Transverse colon (tissue), 4 donors: ENCODE measurements at regions not wholly inside any gene's neighbourhood (a gene's known extent, or its start where the extent isn't known, plus 50 kb on each side); places are given as distances from the start of the nearest gene placed in this dataset.

Experiments used
- DNase-seq: peaks from one replicate; pipeline ENCODE4 v3.0.0-alpha.2; 2019
- H3K27ac ChIP-seq, 4 donors: fragments of 200-600 bp; sonication (generic); 2 replicates each; pipeline ENCODE4 v1.5.1; 2016 to 2018; ENCODE audit warnings: inconsistent platforms in 4 of 4
- H3K27me3 ChIP-seq: fragments of 200-600 bp; sonication (generic); 2 replicates; pipeline ENCODE4 v1.5.1; 2017; ENCODE audit warnings: inconsistent platforms
- H3K36me3 ChIP-seq, 4 donors: fragments of 200-600 bp; sonication (generic); 2 replicates each; pipeline ENCODE4 v1.5.1; 2017 to 2019; ENCODE audit warnings: inconsistent platforms in 4 of 4
- H3K4me1 ChIP-seq, 4 donors: fragments of 200-600 bp; sonication (generic); 2 replicates each; pipeline ENCODE4 v1.5.1; 2017 to 2020; ENCODE audit warnings: inconsistent platforms in 4 of 4
- H3K4me3 ChIP-seq, 4 donors: fragments of 200-600 bp; sonication (generic); 1 replicate in 1 of 4; 2 replicates in 3 of 4; pipeline versions ENCODE4 v1.5.1 to v1.6.1; 2017 to 2019; ENCODE audit warnings: inconsistent platforms in 4 of 4
- H3K9me3 ChIP-seq, 2 donors: fragments of 200-600 bp; sonication (generic); 2 replicates each; pipeline ENCODE4 v1.5.1; 2017 to 2019; ENCODE audit warnings: inconsistent platforms in 2 of 2
- EP300 ChIP-seq: sonication (generic); formaldehyde crosslinking; IDR thresholded peaks from one replicate; pipeline ENCODE4 v1.6.1; 2017; ENCODE audit warnings: antibody characterized with exemption, low read depth
- POLR2A ChIP-seq: fragments of 450-650 bp; IDR thresholded peaks from one replicate; pipeline ENCODE4 v1.6.1; 2016; ENCODE audit warnings: antibody characterized with exemption, mild to moderate bottlenecking, moderate library complexity
- POLR2AphosphoS5 ChIP-seq, 3 donors: sonication (generic); formaldehyde crosslinking; IDR thresholded peaks; one replicate each; pipeline ENCODE4 v1.6.1; 2016; ENCODE audit warnings: antibody characterized with exemption in 3 of 3
- WGBS, 2 donors: methylation state at CpG; one replicate each; pipeline ENCODE4 v1.1.5; 2018; ENCODE audit warnings: low coverage in 1 of 2; 5-methylcytosine and 5-hydroxymethylcytosine counted together
- in situ Hi-C, 4 donors: fragments of 200-750 bp; cut with MboI; loops; one replicate each; pipeline versions ENCODE4 v1.15.0 to v1.15.1; 2017; ENCODE audit warnings: low sequenced_read_pairs in 3 of 4, low pct_ligation_motif_present in 1 of 4, low pct_unique_long_range_greater_than_20kb in 1 of 4
- intact Hi-C: fragments of 100-400 bp; cut with DNase I; formaldehyde crosslinking; loops from one replicate; pipeline ENCODE4 v1.15.1; 2023; ENCODE audit warnings: low total_unique reads
- TF ChIP-seq, protein P1 (sequence below), 5 experiments: fragments of 200-600 bp in 3 of 5; fragments of 450-650 bp in 2 of 5; sonication (generic) in 3 of 5; IDR thresholded peaks; 1 replicate in 2 of 5; 2 replicates in 3 of 5; pipeline ENCODE4 v1.5.1; 2016 to 2017; ENCODE audit warnings: antibody characterized with exemption in 5 of 5, inconsistent platforms in 3 of 5, mild to moderate bottlenecking in 2 of 5, moderate library complexity in 1 of 5

DNA sequence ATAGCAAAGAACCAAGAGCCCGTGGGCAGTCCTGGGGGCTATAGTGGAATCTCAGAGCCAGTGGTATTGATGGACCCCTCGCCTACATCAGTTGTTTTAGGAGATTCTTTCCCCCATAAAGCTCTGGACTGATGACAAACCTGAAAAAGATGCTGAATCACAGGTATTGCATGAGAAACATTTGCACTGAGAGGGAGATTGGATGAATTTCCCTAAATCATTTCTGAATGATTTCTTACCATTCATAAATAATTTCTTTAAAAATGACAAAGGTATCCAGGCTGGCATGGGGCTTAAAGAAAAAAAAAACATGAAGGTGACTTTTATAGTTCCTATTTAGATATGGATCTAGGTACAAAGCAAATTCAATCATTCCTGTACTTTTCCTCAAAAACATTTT, 54.0 kb upstream of the SLIT3 start:
- in situ Hi-C loops (no loop called here), intact Hi-C loops (no loop called here)
- H3K27ac ChIP-seq, result no peak overlapping the region
- no peaks in the 10 kb centered on the region for H3K9me3 ChIP-seq
- H3K36me3 ChIP-seq, result no peaks in the 10 kb centered on the region
- H3K4me1 ChIP-seq, result no peaks in the 10 kb centered on the region
- no peak overlapping the region for H3K4me3 ChIP-seq
- TF ChIP-seq EP300 (no peak), POLR2AphosphoS5 (IDR thresholded peaks at IDR 0.05) (no peak), POLR2A (no peak)
- TF ChIP-seq, protein P1, sequence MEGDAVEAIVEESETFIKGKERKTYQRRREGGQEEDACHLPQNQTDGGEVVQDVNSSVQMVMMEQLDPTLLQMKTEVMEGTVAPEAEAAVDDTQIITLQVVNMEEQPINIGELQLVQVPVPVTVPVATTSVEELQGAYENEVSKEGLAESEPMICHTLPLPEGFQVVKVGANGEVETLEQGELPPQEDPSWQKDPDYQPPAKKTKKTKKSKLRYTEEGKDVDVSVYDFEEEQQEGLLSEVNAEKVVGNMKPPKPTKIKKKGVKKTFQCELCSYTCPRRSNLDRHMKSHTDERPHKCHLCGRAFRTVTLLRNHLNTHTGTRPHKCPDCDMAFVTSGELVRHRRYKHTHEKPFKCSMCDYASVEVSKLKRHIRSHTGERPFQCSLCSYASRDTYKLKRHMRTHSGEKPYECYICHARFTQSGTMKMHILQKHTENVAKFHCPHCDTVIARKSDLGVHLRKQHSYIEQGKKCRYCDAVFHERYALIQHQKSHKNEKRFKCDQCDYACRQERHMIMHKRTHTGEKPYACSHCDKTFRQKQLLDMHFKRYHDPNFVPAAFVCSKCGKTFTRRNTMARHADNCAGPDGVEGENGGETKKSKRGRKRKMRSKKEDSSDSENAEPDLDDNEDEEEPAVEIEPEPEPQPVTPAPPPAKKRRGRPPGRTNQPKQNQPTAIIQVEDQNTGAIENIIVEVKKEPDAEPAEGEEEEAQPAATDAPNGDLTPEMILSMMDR (IDR thresholded peaks at IDR 0.05), result no peak
- no peaks in the 10 kb centered on the region for H3K27me3 ChIP-seq
- no peak for DNase-seq
- 38 to 43% methylated on average over 2 of the region's 2 CpGs for WGBS, 2 donors

DNA sequence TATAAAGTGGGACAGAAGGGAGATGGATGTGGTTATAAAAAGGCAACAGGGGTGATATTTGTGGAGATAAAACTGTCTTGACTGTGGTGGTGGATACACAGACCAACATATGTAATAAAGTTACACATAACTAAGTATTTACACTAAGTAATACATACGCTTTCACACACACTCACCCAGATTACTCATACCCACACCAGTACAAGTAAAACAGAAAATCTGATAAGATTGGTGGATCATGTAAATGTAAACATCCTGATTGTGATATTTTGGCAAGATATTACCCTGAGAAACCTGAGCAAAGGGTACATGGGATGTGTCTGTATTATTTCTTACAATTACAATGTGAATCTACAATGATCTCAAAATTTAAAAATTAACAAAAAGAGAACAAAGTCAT, 53.3 kb upstream of the SLIT3 start:
- TF ChIP-seq POLR2A (no peak), POLR2AphosphoS5 (IDR thresholded peaks at IDR 0.05) (no peak), EP300 (no peak)
- TF ChIP-seq, protein P1 (IDR thresholded peaks at IDR 0.05), result no peak
- in situ Hi-C loops (no loop called here), intact Hi-C loops (no loop called here)
- no peak overlapping the region for H3K4me3 ChIP-seq
- no peaks in the 10 kb centered on the region for H3K36me3 ChIP-seq
- H3K9me3 ChIP-seq, result no peaks in the 10 kb centered on the region
- 25 to 39% methylated on average over 1 of the region's 1 CpG for WGBS, 2 donors
- H3K27me3 ChIP-seq, result no peaks in the 10 kb centered on the region
- no peak overlapping the region for H3K27ac ChIP-seq
- DNase-seq, result no peak
- no peaks in the 10 kb centered on the region for H3K4me1 ChIP-seq

DNA sequence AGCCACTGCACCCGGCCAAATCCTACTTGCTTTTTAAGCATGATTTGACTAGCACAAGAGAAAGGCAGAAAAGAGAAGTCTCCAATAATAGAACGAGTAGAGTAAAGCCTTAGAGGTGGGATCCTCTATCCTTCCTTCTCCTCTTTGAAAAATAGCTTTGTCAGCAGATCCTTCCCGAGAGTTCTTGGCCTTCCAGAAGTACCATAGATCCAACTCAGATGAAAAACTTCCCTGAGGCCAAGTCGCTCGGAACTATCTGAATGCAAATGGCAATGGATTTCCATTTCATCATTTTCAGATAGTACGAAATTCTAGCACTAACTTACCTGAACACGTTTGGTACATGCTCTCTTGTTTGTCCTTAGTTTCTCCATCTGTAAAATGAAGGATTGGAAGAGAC, 52.0 kb upstream of the SLIT3 start:
- H3K27me3 ChIP-seq, result no peaks in the 10 kb centered on the region
- no peak overlapping the region for H3K27ac ChIP-seq
- H3K4me3 ChIP-seq, result no peak overlapping the region
- TF ChIP-seq EP300 (no peak), POLR2A (no peak), POLR2AphosphoS5 (IDR thresholded peaks at IDR 0.05) (no peak)
- no peak for DNase-seq
- no peaks in the 10 kb centered on the region for H3K9me3 ChIP-seq
- intact Hi-C loops (no loop called here), in situ Hi-C loops (no loop called here)
- no peaks in the 10 kb centered on the region for H3K36me3 ChIP-seq
- 79 to 80% methylated on average over 7 of the region's 7 CpGs for WGBS, 2 donors
- no peaks in the 10 kb centered on the region for H3K4me1 ChIP-seq

DNA sequence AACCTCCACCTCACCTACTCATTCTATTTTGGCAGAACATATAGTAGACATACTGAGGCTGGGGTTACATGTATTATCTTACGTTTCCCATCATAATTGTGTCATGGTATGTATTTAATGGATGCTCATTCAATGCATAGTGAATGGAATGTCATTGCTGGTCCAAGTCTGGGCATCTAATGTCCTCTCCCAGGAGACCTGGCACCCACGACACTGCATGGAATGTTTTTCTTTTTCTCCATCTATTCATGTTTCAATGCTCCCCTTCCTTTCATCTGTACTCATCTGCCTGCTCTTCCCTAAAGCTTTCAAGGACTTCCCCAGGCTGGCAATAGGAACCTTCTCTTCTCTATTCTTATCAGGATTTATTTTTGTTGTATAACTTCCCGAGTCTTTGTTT, 50.8 kb upstream of the SLIT3 start:
- Histone ChIP-seq H3K27me3 (no peaks in the 10 kb centered on the region), H3K4me1 (no peaks in the 10 kb centered on the region), H3K4me3 (no peak overlapping the region), H3K9me3 (no peaks in the 10 kb centered on the region), H3K27ac (no peak overlapping the region), H3K36me3 (no peaks in the 10 kb centered on the region)
- WGBS, 2 donors, result 62 to 68% methylated on average over 3 of the region's 3 CpGs
- in situ Hi-C loops, result no loop called here
- no peak for DNase-seq
- TF ChIP-seq, protein P1 (IDR thresholded peaks at IDR 0.05), result no peak
- TF ChIP-seq POLR2AphosphoS5 (IDR thresholded peaks at IDR 0.05) (no peak), POLR2A (no peak), EP300 (no peak)
- intact Hi-C loops, result no loop called here

DNA sequence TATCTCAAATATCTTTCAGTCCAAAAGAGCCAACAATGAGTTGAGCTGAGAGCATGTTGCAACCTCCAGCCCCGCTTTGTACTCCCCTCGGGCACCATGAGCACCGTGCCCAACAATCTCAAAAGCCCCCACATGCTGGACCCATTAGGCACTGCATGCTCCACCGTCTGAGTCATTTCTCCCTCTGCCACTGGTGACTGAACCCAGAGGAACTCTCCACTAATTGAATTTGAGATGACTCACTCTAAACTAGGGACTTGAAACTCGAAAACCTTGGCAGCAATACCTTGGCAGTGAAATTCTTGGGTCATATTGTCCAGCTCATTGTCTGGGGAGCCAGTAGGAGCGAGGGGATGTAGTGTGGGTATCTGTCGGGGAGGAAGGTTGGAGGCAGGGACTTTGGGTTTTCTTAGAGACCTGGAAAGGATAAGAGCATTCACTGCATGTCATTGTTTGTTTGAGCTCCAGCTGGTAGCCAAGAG, 49.9 kb upstream of the SLIT3 start:
- Histone ChIP-seq H3K36me3 (no peaks in the 10 kb centered on the region), H3K4me1 (no peaks in the 10 kb centered on the region), H3K9me3 (no peaks in the 10 kb centered on the region), H3K27me3 (no peaks in the 10 kb centered on the region), H3K27ac (no peak overlapping the region), H3K4me3 (no peak overlapping the region)
- no peak for DNase-seq
- intact Hi-C loops (no loop called here), in situ Hi-C loops (no loop called here)
- 50% methylated on average over 7 of the region's 7 CpGs; no CpG with 5 or more reads in 1 of the 2 donors for WGBS, 2 donors
- no peak for TF ChIP-seq POLR2AphosphoS5 (IDR thresholded peaks at IDR 0.05)
- TF ChIP-seq EP300, result no peak
- TF ChIP-seq, protein P1 (IDR thresholded peaks at IDR 0.05), result no peak
- TF ChIP-seq POLR2A, result no peak
